GM18858 (cell line): ENCODE measurements at regions not wholly inside any gene's neighbourhood (a gene's known extent, or its start where the extent isn't known, plus 50 kb on each side); places are given as distances from the start of the nearest gene placed in this dataset.

Experiments used
- ATAC-seq: cut with Tn5 transposase; IDR thresholded peaks from one replicate; pipeline ENCODE4 v1.9.1; 2021; ENCODE audit not compliant: unreplicated experiment

DNA sequence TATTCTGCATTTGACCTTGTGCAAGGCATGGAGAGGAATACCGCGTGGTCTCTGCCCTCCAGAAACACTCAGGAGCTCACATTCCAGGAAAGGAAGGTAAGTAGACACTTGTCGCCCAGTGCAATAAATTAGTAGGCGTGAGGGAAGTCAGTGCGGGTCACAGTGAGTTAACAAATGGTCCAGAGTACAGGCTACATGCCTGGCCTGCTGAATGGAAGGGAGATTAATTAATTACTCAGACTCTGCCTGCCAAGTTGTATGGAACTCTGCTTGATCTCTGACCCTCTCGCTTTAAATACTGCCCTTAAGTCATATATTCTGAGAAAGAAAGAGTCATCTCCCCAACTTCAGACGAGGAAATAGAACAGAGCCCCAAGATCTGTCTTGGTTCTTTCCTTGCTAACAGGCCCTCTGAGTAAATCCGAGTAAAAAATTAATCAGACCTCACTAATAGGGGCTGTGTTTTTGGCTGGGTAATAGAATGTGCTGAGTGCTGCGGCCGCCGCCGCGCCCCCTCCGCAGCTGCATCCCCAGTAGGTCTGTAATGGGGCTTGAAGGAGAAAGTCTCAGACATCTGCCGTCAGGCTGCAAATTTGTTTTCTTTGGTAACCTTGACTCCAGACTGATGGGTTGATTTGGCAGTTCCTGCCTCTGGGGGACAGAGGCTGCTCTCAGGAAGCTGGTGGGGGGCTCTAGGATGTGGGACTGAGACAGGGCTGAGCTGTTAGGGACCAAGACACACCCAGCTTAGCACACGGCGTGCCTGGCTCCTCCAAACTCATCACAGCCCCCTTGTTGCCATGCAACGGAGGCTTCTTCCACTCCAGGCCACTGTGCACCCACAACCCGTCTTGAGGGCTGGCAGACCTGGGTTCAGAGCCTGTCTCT is 144.4 kb downstream of the NSG2 start:
- ATAC-seq, result no peak

GRCh38 chr5:174191076-174191475 is 145.6 kb downstream of the NSG2 start:
- ATAC-seq, result no peak

- no peak for ATAC-seq
Observed at GRCh38 chr5:174191850-174192655, 146.5 kb downstream of the NSG2 start.

GRCh38 chr5:174192901-174193300 is 147.4 kb downstream of the NSG2 start:
- ATAC-seq, result no peak

DNA sequence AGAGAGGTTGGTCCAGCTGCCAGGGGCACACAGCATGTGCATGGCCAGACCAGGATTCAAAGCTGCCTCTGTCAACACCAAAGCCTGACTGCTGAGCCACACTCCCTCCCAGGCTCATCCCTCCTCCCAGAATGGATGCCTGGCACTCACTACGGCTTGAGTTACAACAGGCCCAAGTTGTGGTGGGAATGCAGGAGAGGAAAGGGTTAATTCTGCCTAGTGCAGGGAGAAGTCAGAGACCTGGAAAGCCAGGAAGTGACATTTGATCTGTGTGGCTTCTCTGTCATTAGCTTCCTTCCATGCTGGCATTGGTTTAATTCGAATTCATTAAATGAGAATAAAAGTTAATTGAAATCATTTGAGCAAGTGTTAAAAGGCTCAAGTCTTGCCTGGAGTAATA is 150.0 kb downstream of the NSG2 start:
- ATAC-seq, result no peak

- no peak for ATAC-seq
Observed at GRCh38 chr5:174197929-174198328, 152.4 kb downstream of the NSG2 start.

DNA sequence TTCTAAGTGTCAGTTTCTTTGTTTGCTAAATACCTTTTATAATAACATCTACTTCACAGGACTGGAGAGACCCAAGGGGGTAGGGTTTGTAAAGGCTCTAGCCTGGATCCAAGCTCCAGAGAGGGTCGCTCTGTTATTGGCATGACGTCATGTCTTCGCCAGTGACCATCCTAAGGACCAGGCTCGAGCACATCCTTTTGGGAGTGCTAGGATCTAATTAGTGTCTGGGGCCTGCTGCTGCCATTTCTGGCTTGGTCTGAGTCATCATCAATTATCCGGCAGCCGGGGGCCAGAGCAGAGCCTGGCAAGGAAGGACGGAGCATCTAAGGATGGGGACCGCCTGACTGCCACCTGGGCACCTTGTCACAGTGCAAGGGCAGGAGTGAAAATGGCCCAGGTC is 153.0 kb downstream of the NSG2 start:
- ATAC-seq, result no peak

GRCh38 chr5:174202996-174203395 is 157.5 kb downstream of the NSG2 start:
- ATAC-seq, result no peak

DNA sequence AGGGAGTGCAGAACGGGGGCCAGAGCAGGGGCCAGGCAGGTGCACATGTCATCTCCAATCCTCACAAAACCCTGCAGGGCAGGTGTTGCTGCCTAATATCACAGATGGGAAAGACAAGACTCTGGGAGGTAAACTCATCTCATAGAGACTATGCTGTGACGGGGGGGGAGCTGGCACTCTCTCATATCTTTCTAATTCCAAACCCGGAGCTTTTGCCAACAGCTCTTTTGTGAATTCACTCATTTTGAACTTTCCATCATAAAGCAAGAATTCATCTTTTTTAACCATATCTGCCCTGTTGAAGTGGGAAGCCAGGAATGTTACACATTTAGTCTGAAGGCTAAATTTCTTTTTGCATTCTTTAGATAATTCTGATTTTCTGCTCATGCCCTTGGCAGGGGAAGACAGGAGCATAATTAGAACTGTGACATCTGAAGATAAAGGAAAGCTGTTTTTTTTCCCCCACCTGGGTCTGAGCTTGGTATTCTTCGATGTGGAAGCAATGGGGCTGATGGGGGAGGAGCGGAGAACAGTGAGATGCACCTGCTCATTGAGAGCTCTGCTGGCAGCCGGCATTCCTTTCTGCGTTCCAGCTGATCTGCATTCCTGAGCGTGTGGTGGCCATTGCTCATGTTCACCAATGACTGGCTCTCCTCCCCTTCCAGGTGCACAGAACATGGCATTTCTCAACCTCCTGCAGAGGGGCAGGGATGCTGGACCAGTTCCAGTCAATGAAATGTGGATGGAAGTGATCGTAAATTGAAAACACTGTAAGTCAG is 159.2 kb downstream of the NSG2 start:
- ATAC-seq, result no peak

- ATAC-seq, result no peak
Observed at GRCh38 chr5:174205939-174206338, 160.4 kb downstream of the NSG2 start.

GRCh38 chr5:174210596-174211276 is 165.2 kb downstream of the NSG2 start:
- ATAC-seq, result no peak

- ATAC-seq, result no peak
Observed at GRCh38 chr5:174211277-174211626, 165.7 kb downstream of the NSG2 start.

GRCh38 chr5:174217527-174217926 is 172.0 kb downstream of the NSG2 start:
- ATAC-seq, result no peak

GRCh38 chr5:174218162-174218561 is 172.7 kb downstream of the NSG2 start:
- ATAC-seq, result no peak

DNA sequence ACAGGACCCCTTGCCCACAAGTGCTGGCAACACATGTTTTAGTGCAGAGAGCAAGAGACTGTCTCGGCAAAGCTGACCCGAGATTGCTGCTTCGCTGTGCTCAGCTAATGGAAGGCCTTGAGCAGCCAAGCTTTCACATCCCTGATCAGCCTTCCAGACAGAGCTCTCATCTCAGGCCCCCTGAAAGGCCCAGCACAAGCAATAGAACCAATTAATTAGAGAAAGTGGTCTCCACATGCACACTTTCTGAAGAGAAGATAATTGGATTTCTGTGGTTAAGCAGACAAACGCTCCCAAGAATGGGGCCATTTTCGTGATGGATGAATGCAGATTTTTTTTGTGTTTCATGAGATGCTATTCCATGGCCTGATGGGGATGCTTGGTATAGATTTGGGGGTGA is 174.9 kb downstream of the NSG2 start:
- no peak for ATAC-seq

DNA sequence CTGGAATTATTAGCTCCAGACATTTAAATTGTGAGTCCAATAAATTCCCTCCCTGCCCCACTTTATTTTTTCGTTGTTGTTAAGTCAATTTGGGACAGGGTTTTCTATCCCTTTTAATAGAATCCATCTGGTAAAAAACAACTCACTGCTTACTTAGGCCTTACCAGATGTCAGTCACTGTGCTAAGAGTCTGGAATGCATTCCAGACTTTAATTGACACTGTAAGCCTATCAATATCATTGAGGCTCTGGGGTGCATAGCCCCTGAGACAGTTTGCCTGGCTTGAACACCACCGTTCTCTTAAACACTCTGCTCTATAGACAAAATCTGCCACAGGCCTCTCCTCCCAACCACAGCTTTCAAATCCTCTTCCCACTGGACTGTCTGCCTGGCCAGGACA is 175.9 kb downstream of the NSG2 start:
- no peak for ATAC-seq

- ATAC-seq, result no peak
Observed at GRCh38 chr5:174221946-174222345, 176.4 kb downstream of the NSG2 start.

GRCh38 chr5:174222891-174223290 is 177.4 kb downstream of the NSG2 start:
- ATAC-seq, result no peak

- ATAC-seq, result no peak
Observed at GRCh38 chr5:174223355-174223754, 177.8 kb downstream of the NSG2 start.

- no peak for ATAC-seq
Observed at GRCh38 chr5:174229068-174229467, 183.6 kb downstream of the NSG2 start.
